Endothelial cell of umbilical vein (primary cell): ENCODE measurements at regions not wholly inside any gene's neighbourhood (a gene's known extent, or its start where the extent isn't known, plus 50 kb on each side); places are given as distances from the start of the nearest gene placed in this dataset.

Experiments used
- BruUV-seq: library from RNA; stranded (reverse); fragments of 400-500 nt; replicated peaks from 2 replicates; lab custom pipeline; 2021; lab: Mats Ljungman, UMichigan
- CTCF ChIA-PET: fragments of 300-600, 350-600 bp; sonication (Branson Sonifier 250); formaldehyde crosslinking; loops from one replicate; lab custom pipeline; 2021; ENCODE audit warnings: antibody characterized with exemption, inconsistent platforms; lab: Charles Lee
- POLR2A ChIA-PET: fragments of 300-600, 350-600 bp; sonication (Branson Sonifier 250); formaldehyde crosslinking; loops from one replicate; lab custom pipeline; 2021; ENCODE audit warnings: antibody characterized with exemption, inconsistent platforms; lab: Charles Lee
- DNase-seq: peaks from one replicate; pipeline ENCODE4 v3.0.0-alpha.2; 2011; ENCODE audit warnings: low read depth, low spot score
- FAIRE-seq: peaks from 2 replicates; lab custom pipeline; 2011; peaks lifted over from hg19 to GRCh38; lab: Jason Lieb, UNC
- H2AFZ ChIP-seq: 2 replicates; pipeline ENCODE4 v1.6.0; 2012; ENCODE audit warnings: low read depth, low read length, control low read depth, inconsistent platforms
- H3K27ac ChIP-seq: 2 replicates; pipeline ENCODE4 v1.5.1; 2011; ENCODE audit warnings: low read depth, mild to moderate bottlenecking, control low read depth, low read length, moderate library complexity; ENCODE audit not compliant: insufficient read depth
- H3K27me3 ChIP-seq, 2 experiments: 2 replicates each; pipeline versions ENCODE4 v1.6.0 to v1.6.1; 2011; ENCODE audit warnings: low read length in 2 of 2, mixed read lengths in 1 of 2; ENCODE audit not compliant: control insufficient read depth in 2 of 2, insufficient read depth in 2 of 2
- H3K36me3 ChIP-seq, 2 experiments: 2 replicates in 1 of 2; 3 replicates in 1 of 2; pipeline ENCODE4 v1.5.1; 2011; ENCODE audit warnings: low read length in 2 of 2, mild to moderate bottlenecking in 1 of 2, moderate library complexity in 1 of 2; ENCODE audit not compliant: control insufficient read depth in 2 of 2, insufficient read depth in 2 of 2; ENCODE audit errors: extremely low read depth in 1 of 2
- H3K4me1 ChIP-seq: 3 replicates; pipeline ENCODE4 v1.5.1; 2011; ENCODE audit warnings: mild to moderate bottlenecking, low read length; ENCODE audit not compliant: control insufficient read depth, insufficient read depth; ENCODE audit errors: extremely low read depth
- H3K4me2 ChIP-seq: 2 replicates; pipeline ENCODE4 v1.6.1; 2011; ENCODE audit warnings: low read length, control low read depth, mixed read lengths; ENCODE audit not compliant: insufficient read depth
- H3K4me3 ChIP-seq, 3 experiments: fragments of 200-600 bp in 1 of 3; sonication (generic), shearing (Covaris generic) in 1 of 3; replicated peaks in 1 of 3; 2 replicates each; pipeline ENCODE4 v1.5.1; 2011 to 2016; ENCODE audit warnings: control low read depth in 3 of 3, low read length in 3 of 3, mild to moderate bottlenecking in 2 of 3, inconsistent platforms in 1 of 3, low read depth in 1 of 3, moderate library complexity in 1 of 3; ENCODE audit not compliant: insufficient read depth in 1 of 3
- H3K79me2 ChIP-seq: 2 replicates; pipeline ENCODE4 v1.6.0; 2012; ENCODE audit warnings: low read length, inconsistent platforms; ENCODE audit not compliant: control insufficient read depth, insufficient read depth
- H3K9ac ChIP-seq: replicated peaks from 2 replicates; pipeline ENCODE3; 2011; ENCODE audit warnings: low read length, control low read depth; ENCODE audit not compliant: insufficient read depth; ENCODE audit errors: extremely low read depth
- H3K9me1 ChIP-seq: replicated peaks from 3 replicates; pipeline ENCODE4 v1.6.0; 2011; ENCODE audit warnings: mild to moderate bottlenecking, low read length; ENCODE audit not compliant: control insufficient read depth, insufficient read depth; ENCODE audit errors: extremely low read depth
- H3K9me3 ChIP-seq: replicated peaks from 2 replicates; pipeline ENCODE4 v1.5.1; 2012; ENCODE audit warnings: low read length, inconsistent platforms; ENCODE audit not compliant: control insufficient read depth, insufficient read depth
- H4K20me1 ChIP-seq: replicated peaks from 2 replicates; pipeline ENCODE3; 2011; ENCODE audit warnings: mild to moderate bottlenecking, low read length; ENCODE audit not compliant: control insufficient read depth, insufficient read depth; ENCODE audit errors: extremely low read depth
- EZH2 ChIP-seq: IDR thresholded peaks from 2 replicates; pipeline ENCODE4 v1.6.1; 2012; ENCODE audit warnings: borderline replicate concordance, low read depth, mild to moderate bottlenecking, moderate library complexity, low read length, inconsistent platforms; ENCODE audit not compliant: severe bottlenecking
- FOS ChIP-seq: IDR thresholded peaks from 2 replicates; pipeline ENCODE4 v1.6.1; 2011; ENCODE audit warnings: mild to moderate bottlenecking, low read length, moderate library complexity, borderline replicate concordance; ENCODE audit not compliant: insufficient read depth
- GATA2 ChIP-seq: IDR thresholded peaks from 2 replicates; pipeline ENCODE4 v1.7.0; 2011; ENCODE audit warnings: low read depth, mild to moderate bottlenecking, moderate library complexity, mixed read lengths, low read length; ENCODE audit not compliant: insufficient read length, insufficient read depth
- JUN ChIP-seq: IDR thresholded peaks from 2 replicates; pipeline ENCODE4 v1.6.1; 2011; ENCODE audit warnings: borderline replicate concordance, low read depth; ENCODE audit not compliant: insufficient read length, insufficient read depth
- MYC ChIP-seq: IDR thresholded peaks from one replicate; pipeline ENCODE4 v1.6.1; 2011; ENCODE audit warnings: mild to moderate bottlenecking, low read depth, low read length
- POLR2A ChIP-seq: IDR thresholded peaks from 2 replicates; pipeline ENCODE4 v1.6.1; 2012; ENCODE audit warnings: low read depth, mild to moderate bottlenecking, control low read depth, low read length
- POLR2AphosphoS5 ChIP-seq: IDR thresholded peaks from 2 replicates; pipeline ENCODE4 v1.6.1; 2012; ENCODE audit warnings: low read depth, mild to moderate bottlenecking, control low read depth, low read length, moderate library complexity; ENCODE audit not compliant: insufficient read depth
- dilution Hi-C: fragments of 300-500 bp; cut with MboI; formaldehyde crosslinking; loops from one replicate; pipeline ENCODE4 v1.15.0; 2019; ENCODE audit warnings: low sequenced_read_pairs; ENCODE audit not compliant: extremely low pct_ligation_motif_present
- intact Hi-C: fragments of 100-400 bp; cut with micrococcal nuclease; formaldehyde crosslinking; loops from one replicate; pipeline ENCODE4 v1.10.0; 2022
- TF ChIP-seq, protein P1 (sequence below), 2 donors: IDR thresholded peaks; 1 replicate in 1 of 2; 2 replicates in 1 of 2; pipeline ENCODE4 v1.5.1; 2011; ENCODE audit warnings: low read length in 2 of 2, mild to moderate bottlenecking in 2 of 2, moderate library complexity in 2 of 2, control low read depth in 1 of 2, inconsistent platforms in 1 of 2, low read depth in 1 of 2; ENCODE audit not compliant: insufficient read depth in 1 of 2; ENCODE audit errors: extremely low read depth in 1 of 2
- TF ChIP-seq, protein P2 (sequence below): IDR thresholded peaks from 2 replicates; pipeline ENCODE4 v1.6.1; 2011; ENCODE audit not compliant: insufficient read depth, insufficient read length

DNA sequence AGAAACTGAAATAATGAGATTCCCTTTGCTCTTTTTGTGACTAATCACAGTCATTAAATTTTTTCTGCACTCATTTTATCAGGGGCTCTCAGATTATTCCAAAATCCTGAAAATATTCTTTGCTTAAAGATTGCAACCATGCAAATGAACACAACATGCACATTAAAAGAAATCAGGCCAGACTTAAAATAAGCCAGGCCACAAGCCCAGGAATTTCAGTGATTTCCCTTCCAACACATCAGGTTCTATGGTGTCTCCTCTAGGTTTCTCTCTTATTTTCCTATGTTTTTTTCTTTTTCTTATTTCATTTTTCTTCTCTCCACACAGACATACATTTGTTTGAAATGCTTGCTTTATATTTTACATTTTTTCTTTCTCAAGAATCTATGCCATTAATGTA, 65.3 kb downstream of the NIBAN1 start:
- no peaks in the 10 kb centered on the region for H3K79me2 ChIP-seq
- H3K36me3 ChIP-seq = no peaks in the 10 kb centered on the region

More for the DNA sequence above, 65.3 kb downstream of the NIBAN1 start:
- H3K9ac ChIP-seq = no peak overlapping the region
- ChIA-PET POLR2A (no interaction called here), CTCF (no interaction called here)
- no peaks in the 10 kb centered on the region for H4K20me1 ChIP-seq
- no peaks in the 10 kb centered on the region for H3K4me1 ChIP-seq
- H2AFZ ChIP-seq = no peak overlapping the region
- H3K27ac ChIP-seq = no peak overlapping the region
- no peak overlapping the region for H3K4me3 ChIP-seq
- H3K9me1 ChIP-seq = no peaks in the 10 kb centered on the region
- no peak overlapping the region for H3K4me2 ChIP-seq
- DNase-seq (no peak), FAIRE-seq (no peak)
- H3K9me3 ChIP-seq = no peaks in the 10 kb centered on the region
- no peaks in the 10 kb centered on the region for H3K27me3 ChIP-seq
- TF ChIP-seq GATA2 = no peak
- TF ChIP-seq, protein P1, sequence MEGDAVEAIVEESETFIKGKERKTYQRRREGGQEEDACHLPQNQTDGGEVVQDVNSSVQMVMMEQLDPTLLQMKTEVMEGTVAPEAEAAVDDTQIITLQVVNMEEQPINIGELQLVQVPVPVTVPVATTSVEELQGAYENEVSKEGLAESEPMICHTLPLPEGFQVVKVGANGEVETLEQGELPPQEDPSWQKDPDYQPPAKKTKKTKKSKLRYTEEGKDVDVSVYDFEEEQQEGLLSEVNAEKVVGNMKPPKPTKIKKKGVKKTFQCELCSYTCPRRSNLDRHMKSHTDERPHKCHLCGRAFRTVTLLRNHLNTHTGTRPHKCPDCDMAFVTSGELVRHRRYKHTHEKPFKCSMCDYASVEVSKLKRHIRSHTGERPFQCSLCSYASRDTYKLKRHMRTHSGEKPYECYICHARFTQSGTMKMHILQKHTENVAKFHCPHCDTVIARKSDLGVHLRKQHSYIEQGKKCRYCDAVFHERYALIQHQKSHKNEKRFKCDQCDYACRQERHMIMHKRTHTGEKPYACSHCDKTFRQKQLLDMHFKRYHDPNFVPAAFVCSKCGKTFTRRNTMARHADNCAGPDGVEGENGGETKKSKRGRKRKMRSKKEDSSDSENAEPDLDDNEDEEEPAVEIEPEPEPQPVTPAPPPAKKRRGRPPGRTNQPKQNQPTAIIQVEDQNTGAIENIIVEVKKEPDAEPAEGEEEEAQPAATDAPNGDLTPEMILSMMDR (IDR thresholded peaks at IDR 0.05; ENCODE audit: extremely low read depth in 1 of 2, insufficient read depth in 1 of 2, low read depth in 1 of 2, low read length in 2 of 2) = no peak
- TF ChIP-seq MYC = no peak
- no peak for TF ChIP-seq FOS
- TF ChIP-seq POLR2A = no peak
- no peak for TF ChIP-seq EZH2
- TF ChIP-seq, protein P2, sequence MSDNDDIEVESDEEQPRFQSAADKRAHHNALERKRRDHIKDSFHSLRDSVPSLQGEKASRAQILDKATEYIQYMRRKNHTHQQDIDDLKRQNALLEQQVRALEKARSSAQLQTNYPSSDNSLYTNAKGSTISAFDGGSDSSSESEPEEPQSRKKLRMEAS = no peak
- no peak for TF ChIP-seq POLR2AphosphoS5
- TF ChIP-seq JUN = no peak
- intact Hi-C loops (no loop called here), dilution Hi-C loops (no loop called here)
- no TSS peak for BruUV-seq
